Esophagus squamous epithelium (tissue), 5 donors: ENCODE measurements at regions not wholly inside any gene's neighbourhood (a gene's known extent, or its start where the extent isn't known, plus 50 kb on each side); places are given as distances from the start of the nearest gene placed in this dataset.

Experiments used
- DNase-seq: peaks from one replicate; lab custom pipeline; 2025; lab: John Stamatoyannopoulos, UW
- H3K27ac ChIP-seq, 4 donors: fragments of 200-600 bp; sonication (generic); one replicate each; pipeline ENCODE4 v1.5.1; 2016 to 2019; ENCODE audit warnings: mild to moderate bottlenecking in 1 of 4
- H3K27me3 ChIP-seq, 4 donors: fragments of 200-600 bp; sonication (generic); 1 replicate in 3 of 4; 2 replicates in 1 of 4; pipeline versions ENCODE4 v1.5.1 to v1.6.0; 2017 to 2021; ENCODE audit warnings: antibody characterized with exemption in 1 of 4
- H3K36me3 ChIP-seq, 3 donors: fragments of 200-600 bp; sonication (generic); one replicate each; pipeline ENCODE4 v1.5.1; 2016 to 2019
- H3K4me1 ChIP-seq, 3 donors: fragments of 200-600 bp; sonication (generic); one replicate each; pipeline ENCODE4 v1.5.1; 2017 to 2019
- H3K4me3 ChIP-seq, 4 donors: fragments of 200-600 bp; sonication (generic); 1 replicate in 3 of 4; 2 replicates in 1 of 4; pipeline ENCODE4 v1.5.1; 2016 to 2019; ENCODE audit warnings: mild to moderate bottlenecking in 2 of 4, moderate library complexity in 1 of 4
- H3K9me3 ChIP-seq, 3 donors: fragments of 200-600 bp; sonication (generic); one replicate each; pipeline ENCODE4 v1.5.1; 2016 to 2019
- CTCF ChIP-seq, 6 experiments: fragments of 450-650 bp in 4 of 6; fragments of 200-600 bp in 2 of 6; sonication (generic) in 2 of 6; IDR thresholded peaks; one replicate each; pipeline ENCODE4 v1.5.1; 2016 to 2019; ENCODE audit warnings: antibody characterized with exemption in 6 of 6, mild to moderate bottlenecking in 4 of 6, moderate library complexity in 4 of 6
- POLR2A ChIP-seq, 4 donors: fragments of 450-650 bp; IDR thresholded peaks; one replicate each; pipeline ENCODE4 v1.6.1; 2017; ENCODE audit warnings: antibody characterized with exemption in 4 of 4, mild to moderate bottlenecking in 4 of 4, moderate library complexity in 3 of 4
- whole genome bisulfite sequencing, 2 donors: methylation state at CpG; one replicate each; pipeline ENCODE4 v1.1.5; 2018; 5-methylcytosine and 5-hydroxymethylcytosine counted together
- intact Hi-C: fragments of 100-400 bp; cut with DNase I; formaldehyde crosslinking; loops from one replicate; pipeline ENCODE4 v1.15.0; 2022
- donor health status: DM: yes; HTN: yes; CAD: no.

- TF ChIP-seq POLR2A (IDR thresholded peaks at IDR 0.05) = no peak
- TF ChIP-seq CTCF (IDR thresholded peaks at IDR 0.05) = no peak
- Histone ChIP-seq H3K36me3 (no peaks in the 10 kb centered on the region), H3K27me3 (no peaks in the 10 kb centered on the region), H3K4me1 (no peaks in the 10 kb centered on the region), H3K9me3 (no peaks in the 10 kb centered on the region), H3K4me3 (no peak overlapping the region), H3K27ac (no peak overlapping the region)
- intact Hi-C loops = no loop called here
- DNase-seq = no peak
- WGBS, 2 donors = 87 to 93% methylated on average over 1 of the region's 1 CpG
These were observed 1394.8 kb downstream of the DSC3 start for GRCh38 chr18:29647700-29648099.

- Histone ChIP-seq H3K4me3 (no peak overlapping the region), H3K9me3 (no peaks in the 10 kb centered on the region), H3K36me3 (no peaks in the 10 kb centered on the region), H3K27me3 (no peaks in the 10 kb centered on the region), H3K27ac (no peak overlapping the region), H3K4me1 (no peaks in the 10 kb centered on the region)
- DNase-seq = no peak
- TF ChIP-seq CTCF (IDR thresholded peaks at IDR 0.05) (no peak), POLR2A (IDR thresholded peaks at IDR 0.05) (no peak)
- intact Hi-C loops = no loop called here
These were observed 1398.3 kb downstream of the DSC3 start for GRCh38 chr18:29644276-29644675.

GRCh38 chr18:29629493-29630036 lies 1413.0 kb downstream of the DSC3 start:
- H3K27me3 ChIP-seq = no peaks in the 10 kb centered on the region
- no peak overlapping the region for H3K27ac ChIP-seq
- no peaks in the 10 kb centered on the region for H3K9me3 ChIP-seq
- DNase-seq = no peak
- 63 to 64% methylated on average over 5 of the region's 5 CpGs for WGBS, 2 donors
- no peak overlapping the region for H3K4me3 ChIP-seq
- intact Hi-C loops = no loop called here
- H3K36me3 ChIP-seq = no peaks in the 10 kb centered on the region
- H3K4me1 ChIP-seq = no peaks in the 10 kb centered on the region
- TF ChIP-seq POLR2A (IDR thresholded peaks at IDR 0.05) (no peak), CTCF (IDR thresholded peaks at IDR 0.05) (no peak)

- Histone ChIP-seq H3K4me1 (no peaks in the 10 kb centered on the region), H3K27me3 (no peaks in the 10 kb centered on the region), H3K9me3 (no peaks in the 10 kb centered on the region), H3K4me3 (no peak overlapping the region), H3K36me3 (no peaks in the 10 kb centered on the region), H3K27ac (no peak overlapping the region)
- no peak for DNase-seq
- TF ChIP-seq POLR2A (IDR thresholded peaks at IDR 0.05) = no peak
- intact Hi-C loops = no loop called here
These were observed 1416.4 kb downstream of the DSC3 start for GRCh38 chr18:29626094-29626493.

DNA sequence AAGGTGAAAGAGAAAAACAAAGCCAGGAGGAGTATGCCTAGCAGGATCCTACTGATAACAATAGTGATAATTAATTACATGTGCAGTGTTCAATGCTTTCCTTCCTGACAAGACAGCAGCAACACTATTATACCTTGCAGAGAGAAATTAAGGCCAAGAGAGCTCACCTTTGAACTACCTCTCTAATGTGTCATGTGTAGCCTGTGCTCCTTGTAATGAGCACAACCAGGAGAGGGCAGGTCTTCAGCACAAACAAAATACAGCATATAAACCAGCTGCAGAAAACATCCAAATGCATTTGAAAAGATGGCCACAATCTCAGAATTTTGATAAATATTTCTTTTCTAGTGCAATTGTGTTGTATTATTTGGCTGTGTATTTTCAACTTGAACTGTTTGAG lies 1425.7 kb downstream of the DSC3 start:
- no peak for DNase-seq
- Histone ChIP-seq H3K27me3 (no peaks in the 10 kb centered on the region), H3K36me3 (no peaks in the 10 kb centered on the region), H3K4me3 (no peak overlapping the region), H3K27ac (no peak overlapping the region), H3K9me3 (no peaks in the 10 kb centered on the region), H3K4me1 (no peaks in the 10 kb centered on the region)
- intact Hi-C loops = no loop called here
- TF ChIP-seq CTCF (IDR thresholded peaks at IDR 0.05) (no peak), POLR2A (IDR thresholded peaks at IDR 0.05) (no peak)

DNA sequence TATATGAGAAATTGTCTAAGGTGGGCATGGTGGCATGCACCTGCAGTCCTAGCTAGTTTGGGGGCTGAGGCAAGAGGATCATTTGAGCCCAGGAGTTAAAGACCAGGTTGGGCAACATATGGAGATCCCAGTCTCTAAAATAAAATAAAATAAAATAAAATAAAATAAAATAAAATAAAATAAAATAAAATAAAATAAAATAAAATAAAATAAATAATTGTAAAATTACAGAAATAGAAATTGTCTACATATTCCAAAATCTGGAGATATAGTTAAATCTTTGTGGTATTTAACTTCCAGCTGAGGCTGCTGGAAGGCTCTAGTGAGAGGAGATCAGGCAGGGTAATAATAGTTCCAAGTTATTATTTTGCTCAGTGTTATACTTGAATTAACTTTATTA lies 1432.1 kb upstream of the CDH2 start:
- no peak for DNase-seq
- intact Hi-C loops = no loop called here
- H3K9me3 ChIP-seq = peaks cover 0 to 8% (median 0%) of the 10 kb centered on the region in 3 donors
- no peaks in the 10 kb centered on the region for H3K27me3 ChIP-seq
- no peaks in the 10 kb centered on the region for H3K4me1 ChIP-seq
- H3K27ac ChIP-seq = no peak overlapping the region
- H3K4me3 ChIP-seq = no peak overlapping the region
- no peaks in the 10 kb centered on the region for H3K36me3 ChIP-seq
- TF ChIP-seq POLR2A (IDR thresholded peaks at IDR 0.05) (no peak), CTCF (IDR thresholded peaks at IDR 0.05) (no peak)
